Neural progenitor cell (in vitro differentiated cells): ENCODE measurements at regions not wholly inside any gene's neighbourhood (a gene's known extent, or its start where the extent isn't known, plus 50 kb on each side); places are given as distances from the start of the nearest gene placed in this dataset.

Experiments used
- CTCF ChIP-seq: fragments of 200-600 bp; sonication (generic); IDR thresholded peaks from 2 replicates; pipeline ENCODE4 v1.5.1; 2017; ENCODE audit warnings: antibody characterized with exemption, mild to moderate bottlenecking
- EZH2 ChIP-seq: fragments of 200-600 bp; sonication (generic); IDR thresholded peaks from 2 replicates; pipeline ENCODE4 v1.6.1; 2017; ENCODE audit warnings: antibody characterized with exemption, mild to moderate bottlenecking, moderate library complexity
- EZH2phosphoT487 ChIP-seq: fragments of 200-600 bp; sonication (generic); IDR thresholded peaks from 2 replicates; pipeline ENCODE4 v1.6.1; 2017; ENCODE audit warnings: antibody characterized with exemption

GRCh38 chr6:169315830-169316614 lies 62.4 kb upstream of the THBS2 start:
- TF ChIP-seq CTCF, result no peak
- no peak for TF ChIP-seq EZH2
- TF ChIP-seq EZH2phosphoT487, result no peak
